Colonic mucosa (tissue), 4 donors: ENCODE measurements at regions not wholly inside any gene's neighbourhood (a gene's known extent, or its start where the extent isn't known, plus 50 kb on each side); places are given as distances from the start of the nearest gene placed in this dataset.

Experiments used
- DNase-seq: peaks from one replicate; pipeline ENCODE4 v3.0.0-alpha.2; 2020
- H3K27ac ChIP-seq: fragments of 200-600 bp; one replicate; pipeline ENCODE4 v1.8.0; 2021
- H3K27me3 ChIP-seq: fragments of 200-600 bp; one replicate; pipeline ENCODE4 v1.8.0; 2021
- H3K36me3 ChIP-seq: fragments of 200-600 bp; one replicate; pipeline ENCODE4 v1.8.0; 2021
- H3K4me1 ChIP-seq: fragments of 200-600 bp; one replicate; pipeline ENCODE4 v1.8.0; 2021; ENCODE audit warnings: mild to moderate bottlenecking
- H3K4me3 ChIP-seq: fragments of 200-600 bp; one replicate; pipeline ENCODE4 v1.8.0; 2021
- H3K9ac ChIP-seq, 2 donors: one replicate each; pipeline ENCODE4 v1.7.0; 2013; ENCODE audit warnings: control low read depth in 2 of 2, low read depth in 2 of 2, low read length in 2 of 2
- H3K9me3 ChIP-seq: fragments of 200-600 bp; one replicate; pipeline ENCODE4 v1.8.0; 2021
- CTCF ChIP-seq: fragments of 200-600 bp; IDR thresholded peaks from one replicate; pipeline ENCODE4 v1.8.0; 2022; ENCODE audit warnings: antibody characterized with exemption, mild to moderate bottlenecking
- intact Hi-C: fragments of 100-400 bp; cut with DNase I; formaldehyde crosslinking; loops from one replicate; pipeline ENCODE4 v1.14.1; 2022
- donor health status: healthy.
- donor health status: DM: no; HTN: no; CAD: no.
- donor health status: DM: no; HTN: no; CAD: no.

DNA sequence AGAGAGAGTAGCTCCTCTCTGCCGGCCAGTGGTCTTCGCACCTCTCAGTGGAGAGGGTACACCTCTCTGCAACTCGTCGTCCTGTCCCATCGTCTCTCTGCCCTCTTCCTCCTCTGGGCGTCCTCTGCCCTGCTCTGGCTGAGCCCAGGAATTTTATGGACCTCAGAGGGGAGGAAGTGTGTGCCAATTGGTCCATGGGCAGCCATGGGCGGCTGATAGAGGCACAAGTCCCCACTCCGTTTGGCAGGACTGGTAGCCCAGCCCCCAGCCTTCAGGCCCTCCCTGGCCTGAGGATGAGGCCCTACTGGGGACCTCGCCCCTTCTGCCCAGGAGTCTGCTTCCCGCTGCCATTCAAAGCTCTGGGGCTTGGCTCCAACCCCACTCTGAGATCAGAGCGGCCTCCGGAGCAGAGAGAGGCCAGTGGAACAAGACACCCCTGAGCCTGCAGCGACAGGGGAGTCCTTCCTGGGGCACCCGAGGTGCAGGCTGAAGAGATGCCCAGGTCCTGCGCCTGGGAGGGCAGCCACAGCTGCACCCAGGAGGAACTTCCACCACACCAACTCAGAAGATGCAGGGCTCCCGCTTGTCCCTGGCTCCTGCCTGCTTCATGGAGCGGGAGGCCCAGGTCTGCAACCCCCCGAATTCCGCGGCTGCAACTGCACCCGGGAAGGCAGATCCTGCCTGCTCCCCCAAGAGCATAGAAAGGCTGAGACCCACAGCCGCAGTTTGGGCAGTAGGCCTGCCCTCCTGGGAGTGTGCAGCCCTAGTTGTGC, 659.9 kb downstream of the KCNT2 start:
- Histone ChIP-seq H3K27ac (no peak overlapping the region), H3K27me3 (no peaks in the 10 kb centered on the region), H3K9ac (no peak overlapping the region), H3K4me1 (no peaks in the 10 kb centered on the region), H3K36me3 (no peaks in the 10 kb centered on the region), H3K4me3 (no peak overlapping the region), H3K9me3 (no peaks in the 10 kb centered on the region)
- DNase-seq: no peak
- intact Hi-C loops: no loop called here
- no peak for TF ChIP-seq CTCF

GRCh38 chr1:195946500-195946899, 661.7 kb downstream of the KCNT2 start:
- Histone ChIP-seq H3K4me1 (no peaks in the 10 kb centered on the region), H3K9ac (no peak overlapping the region), H3K4me3 (no peak overlapping the region), H3K9me3 (no peaks in the 10 kb centered on the region), H3K27ac (no peak overlapping the region), H3K27me3 (no peaks in the 10 kb centered on the region), H3K36me3 (no peaks in the 10 kb centered on the region)
- DNase-seq: no peak
- intact Hi-C loops: no loop called here
- no peak for TF ChIP-seq CTCF

DNA sequence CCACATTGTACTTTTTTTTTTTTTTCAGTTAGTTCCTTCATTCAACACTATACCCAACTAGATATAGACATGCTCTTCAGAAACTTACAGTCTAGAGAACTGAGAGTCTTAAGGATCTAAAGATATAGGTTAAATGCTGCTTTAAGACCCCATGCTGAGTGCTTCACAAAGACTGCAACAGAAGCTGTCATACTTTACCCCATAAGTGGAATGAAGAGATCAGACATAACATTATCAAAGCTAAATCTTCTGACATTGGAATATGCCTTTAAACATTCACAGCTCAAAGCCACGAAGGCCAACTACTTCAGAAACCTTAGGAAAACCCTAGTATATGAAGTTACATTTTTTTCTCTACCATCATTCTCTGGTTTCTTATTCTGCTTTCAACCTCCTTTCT, 666.4 kb downstream of the KCNT2 start:
- no peaks in the 10 kb centered on the region for H3K9me3 ChIP-seq
- no peaks in the 10 kb centered on the region for H3K27me3 ChIP-seq
- TF ChIP-seq CTCF: no peak
- no peak overlapping the region for H3K4me3 ChIP-seq
- H3K36me3 ChIP-seq: no peaks in the 10 kb centered on the region
- H3K4me1 ChIP-seq: no peaks in the 10 kb centered on the region
- H3K27ac ChIP-seq: no peak overlapping the region
- intact Hi-C loops: no loop called here
- no peak overlapping the region for H3K9ac ChIP-seq
- no peak for DNase-seq

GRCh38 chr1:195941314-195941713, 666.9 kb downstream of the KCNT2 start:
- no peak for TF ChIP-seq CTCF
- DNase-seq: no peak
- H3K9me3 ChIP-seq: no peaks in the 10 kb centered on the region
- no peaks in the 10 kb centered on the region for H3K27me3 ChIP-seq
- H3K4me1 ChIP-seq: no peaks in the 10 kb centered on the region
- no peak overlapping the region for H3K4me3 ChIP-seq
- intact Hi-C loops: no loop called here
- H3K27ac ChIP-seq: no peak overlapping the region
- H3K36me3 ChIP-seq: no peaks in the 10 kb centered on the region
- H3K9ac ChIP-seq: no peak overlapping the region

DNA sequence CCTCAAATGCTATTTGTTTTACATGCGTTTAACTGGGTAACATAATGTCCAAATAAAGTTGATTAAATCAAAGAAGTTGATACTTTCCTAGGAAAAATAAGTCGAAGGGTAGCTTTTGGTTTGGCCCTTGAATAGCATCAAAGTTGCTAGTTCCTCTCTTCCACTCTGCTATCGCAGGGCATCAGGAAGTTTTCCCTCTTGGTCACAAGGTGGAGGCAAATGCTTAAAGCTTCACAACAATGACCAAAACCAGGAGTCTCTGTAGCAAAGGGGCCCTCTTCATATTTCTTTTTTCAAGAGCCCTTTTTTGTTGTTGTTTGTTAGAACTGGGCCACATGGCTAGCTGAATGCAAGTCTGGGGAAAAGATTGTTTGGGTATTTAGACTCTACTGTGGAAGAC, 668.4 kb downstream of the KCNT2 start:
- intact Hi-C loops: no loop called here
- Histone ChIP-seq H3K27me3 (no peaks in the 10 kb centered on the region), H3K36me3 (no peaks in the 10 kb centered on the region), H3K9ac (no peak overlapping the region), H3K27ac (no peak overlapping the region), H3K4me1 (no peaks in the 10 kb centered on the region), H3K4me3 (no peak overlapping the region), H3K9me3 (no peaks in the 10 kb centered on the region)
- TF ChIP-seq CTCF: no peak
- DNase-seq: no peak
